Hematopoietic multipotent progenitor cell treated with erythropoietin and hydrocortisone succinate and interleukin-3 and kit ligand, for 8 days (in vitro differentiated cells): ENCODE measurements at regions not wholly inside any gene's neighbourhood (a gene's known extent, or its start where the extent isn't known, plus 50 kb on each side); places are given as distances from the start of the nearest gene placed in this dataset.

Source experiments
- DNase-seq: peaks from one replicate; pipeline ENCODE4 v3.0.0-alpha.2; 2015

DNA sequence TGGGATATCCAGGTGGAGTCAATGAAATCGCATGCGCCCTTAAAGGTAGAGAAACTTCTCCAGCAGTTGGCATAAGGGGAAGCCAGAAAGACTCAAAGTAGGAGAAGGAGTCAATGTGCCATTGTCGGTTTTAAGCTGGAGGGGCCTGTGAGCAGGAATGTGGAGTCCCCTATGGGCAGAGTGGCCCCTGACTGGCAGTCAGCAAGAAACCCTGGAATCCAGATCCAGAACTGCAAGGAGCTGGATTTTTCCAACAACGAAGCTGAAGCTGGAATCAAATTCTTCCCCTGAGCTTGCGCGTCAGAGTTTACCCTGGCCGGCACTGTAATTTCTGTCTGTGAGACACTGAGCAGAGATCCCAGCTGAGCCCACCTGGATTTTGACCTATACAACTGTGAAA lies 315.0 kb downstream of the DHX35 start:
- no peak for DNase-seq

DNA sequence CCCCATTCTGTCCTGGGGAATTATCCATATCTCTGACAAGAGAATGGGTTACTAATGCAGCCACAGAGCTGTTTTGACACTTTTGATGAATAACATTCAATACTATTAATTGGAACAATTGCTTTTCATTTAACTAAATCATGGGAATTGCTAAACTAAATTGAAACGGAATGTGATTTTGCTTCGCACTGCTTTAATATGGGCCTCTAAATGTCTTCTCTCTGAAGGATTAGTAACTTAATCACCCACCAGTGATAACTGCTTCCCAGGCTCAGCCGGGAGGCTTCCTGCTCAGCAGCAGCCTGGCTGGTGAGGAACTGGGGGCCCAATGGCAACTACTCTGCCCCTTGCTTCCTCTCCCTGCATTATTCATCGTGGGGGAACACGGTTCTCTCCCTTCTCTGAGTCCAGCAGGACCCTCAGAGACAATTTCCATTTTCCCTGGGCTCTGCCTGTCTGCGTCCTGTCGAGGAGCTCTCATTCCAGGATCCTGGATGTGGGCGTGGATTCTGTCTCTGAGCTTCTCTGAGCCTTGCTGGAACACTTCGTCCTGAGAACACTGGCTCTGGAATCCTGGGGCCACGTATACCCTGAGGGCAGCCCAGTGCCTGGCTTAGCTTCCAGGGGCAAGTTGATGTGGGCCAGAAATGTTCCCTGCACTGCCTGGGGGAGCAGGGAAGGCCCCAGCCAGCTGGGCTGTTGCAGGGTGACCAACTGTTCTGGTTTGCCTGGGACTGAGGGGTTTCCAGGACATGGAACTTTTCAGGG lies 308.9 kb downstream of the DHX35 start:
- no peak for DNase-seq

DNA sequence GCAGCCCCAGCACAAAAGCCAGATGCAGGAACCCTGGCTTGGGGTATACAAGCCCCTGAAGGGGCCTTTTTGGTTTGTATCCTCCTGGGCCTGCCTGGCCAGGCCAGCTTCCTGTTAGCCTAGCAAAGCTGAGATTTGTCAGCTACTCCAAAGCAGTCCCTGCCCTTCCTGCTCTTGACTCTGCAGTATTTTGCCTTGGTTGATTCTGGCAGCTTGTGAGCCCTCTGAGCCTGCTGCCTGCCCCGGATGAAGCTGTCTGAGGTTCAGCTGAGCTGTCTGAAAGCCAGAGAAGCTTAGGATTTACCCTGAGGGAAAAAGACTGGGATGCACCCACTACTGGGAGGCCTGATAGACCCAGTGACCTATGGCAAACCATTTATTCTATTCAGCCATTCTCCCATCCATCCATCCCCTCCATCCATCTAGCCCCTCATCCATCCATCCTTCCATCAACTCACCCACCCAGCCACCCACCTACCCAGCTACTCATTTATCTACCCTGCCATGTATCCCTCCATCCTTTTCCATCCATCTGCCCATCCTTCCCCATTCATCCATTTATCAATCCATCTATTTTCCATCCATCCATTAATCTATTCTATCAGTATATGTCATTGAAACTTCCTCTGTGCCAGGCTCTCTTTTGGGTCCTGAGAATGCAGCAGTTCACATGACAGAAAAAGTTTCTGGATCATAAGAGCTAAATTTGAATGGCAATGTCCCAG lies 307.5 kb downstream of the DHX35 start:
- DNase-seq, result no peak

DNA sequence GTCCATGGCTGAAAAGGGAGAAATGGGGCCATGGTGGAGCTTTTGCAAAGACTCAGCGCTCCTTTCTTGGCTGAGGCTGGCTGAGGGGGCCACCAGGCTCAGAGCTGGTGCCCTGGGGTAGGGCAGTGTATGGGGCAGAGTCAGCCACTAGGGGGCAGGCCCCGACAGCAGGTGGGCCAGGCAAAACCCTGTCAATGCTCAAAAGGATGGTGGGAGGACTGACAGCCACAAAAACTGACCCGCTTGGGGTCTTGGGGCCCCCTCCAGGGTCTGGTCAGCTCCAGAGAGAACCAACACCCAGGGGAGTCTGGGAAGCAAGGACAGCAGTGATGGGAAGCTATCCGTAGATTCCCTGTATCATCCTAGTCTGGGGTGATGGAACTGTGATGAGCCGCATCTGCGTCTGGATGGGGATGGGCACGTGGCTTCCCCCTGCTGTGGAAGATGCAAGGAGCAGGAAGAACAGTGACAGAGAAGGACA lies 306.9 kb downstream of the DHX35 start:
- peak; percentile 28 for DNase-seq

DNA sequence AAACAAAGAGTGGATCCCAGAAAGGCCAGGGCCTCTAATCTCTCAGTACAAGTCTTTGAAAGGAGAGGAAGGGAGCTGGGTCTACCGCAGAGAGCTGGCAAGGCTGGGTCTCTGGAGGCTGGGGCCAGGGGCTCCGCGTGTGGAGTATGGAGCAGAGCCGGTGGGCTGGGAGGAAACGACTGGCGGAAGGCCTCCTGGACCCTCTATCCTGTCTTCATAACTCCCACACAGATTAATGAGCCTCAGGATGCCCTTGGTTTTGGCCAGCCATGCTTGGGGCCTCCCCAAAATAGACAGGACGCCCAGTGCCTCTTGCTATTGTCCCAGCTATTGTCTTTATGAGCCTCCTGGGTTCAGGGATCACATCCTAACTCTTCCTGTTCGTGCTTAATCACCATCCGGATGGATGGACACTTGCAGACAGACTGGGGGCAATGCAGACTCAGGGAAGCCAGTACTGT lies 306.4 kb downstream of the DHX35 start:
- no peak for DNase-seq

DNA sequence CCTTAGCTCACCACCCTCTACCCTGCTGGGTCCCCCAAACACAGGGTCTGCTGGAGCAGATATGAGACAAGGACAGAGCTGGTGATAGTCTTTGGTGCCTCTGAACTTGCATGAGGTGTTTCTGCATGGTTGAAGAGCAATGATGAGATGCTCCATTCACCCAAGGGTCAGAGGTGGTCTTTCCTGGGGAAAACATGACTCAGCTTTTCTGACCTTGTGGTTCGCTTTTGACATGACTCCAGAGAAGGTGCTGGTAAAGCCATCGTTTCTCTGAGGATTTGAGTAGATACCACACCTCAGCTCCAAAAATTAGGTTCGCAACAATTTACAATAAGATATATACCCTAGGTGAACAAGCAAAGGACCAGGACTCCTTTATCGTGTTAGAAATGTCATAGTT lies 304.8 kb downstream of the DHX35 start:
- no peak for DNase-seq

DNA sequence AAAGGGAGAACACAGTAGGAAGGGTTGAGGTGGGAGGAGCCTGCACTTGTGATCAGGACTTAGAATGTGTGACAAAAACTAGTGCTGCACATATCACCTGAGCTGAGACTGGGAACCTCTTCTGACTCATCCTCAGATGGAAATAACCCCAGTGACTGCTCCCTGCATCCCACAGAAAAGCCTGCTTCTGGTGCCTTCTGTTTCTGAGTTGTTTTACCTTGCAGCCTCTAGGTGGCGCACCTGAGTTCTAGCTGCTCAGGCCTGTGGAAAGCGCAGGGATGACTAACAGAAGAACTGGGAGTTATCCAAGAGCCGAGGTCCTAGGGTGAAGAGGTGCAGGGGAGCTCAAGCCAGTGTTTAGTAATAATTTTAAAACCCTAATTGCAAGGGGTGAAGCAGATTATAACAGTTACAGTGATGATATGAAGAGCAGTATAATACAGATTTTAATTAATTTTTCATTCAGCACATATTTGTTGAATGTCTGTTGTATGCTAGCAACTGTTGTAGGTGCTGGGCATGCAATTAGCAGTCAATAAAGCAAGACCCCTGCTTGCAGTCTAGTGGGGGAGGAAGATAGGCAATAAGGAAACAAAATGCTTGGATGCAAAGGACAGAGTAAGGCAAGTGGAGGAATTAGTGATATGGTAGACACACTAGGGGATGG lies 302.5 kb downstream of the DHX35 start:
- DNase-seq, result peak; percentile 57

DNA sequence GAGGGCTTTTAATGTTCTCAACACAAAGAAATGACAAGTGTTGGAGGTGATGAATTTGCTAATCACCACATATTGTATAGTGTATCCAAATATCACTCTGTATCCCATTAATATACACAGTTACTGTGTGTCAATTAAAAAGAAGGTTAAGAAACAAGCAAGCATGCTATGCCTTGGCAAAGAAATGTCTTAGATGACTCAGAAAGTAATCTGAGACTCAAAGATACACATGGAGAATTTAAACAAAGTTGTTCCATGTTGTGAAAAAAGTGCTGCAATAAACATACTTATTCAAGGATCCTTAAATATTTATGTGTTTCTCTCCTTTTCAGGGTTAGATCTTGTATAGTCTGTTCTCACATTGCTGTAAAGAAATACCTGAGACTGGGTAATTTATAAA lies 300.9 kb downstream of the DHX35 start:
- DNase-seq, result no peak

DNA sequence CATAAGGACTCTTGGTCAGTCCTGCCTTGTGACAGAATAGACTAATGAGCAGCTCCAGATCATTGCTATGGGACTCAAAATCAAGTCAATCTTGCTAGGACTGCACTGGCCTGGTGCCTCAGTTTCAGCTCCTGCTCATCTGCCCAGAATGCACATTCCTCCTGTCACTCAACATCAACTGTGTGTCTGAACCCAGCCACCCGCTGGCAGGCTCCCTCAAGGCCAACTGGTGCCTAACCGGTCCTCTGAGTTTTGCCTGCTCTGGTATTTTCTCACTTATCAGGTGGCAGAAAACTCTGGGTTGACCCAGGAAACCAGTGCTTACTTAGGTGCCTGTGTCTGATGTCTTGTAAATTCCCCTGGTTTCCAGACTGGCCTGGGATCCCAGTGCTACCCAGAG lies 297.7 kb downstream of the DHX35 start:
- no peak for DNase-seq

DNA sequence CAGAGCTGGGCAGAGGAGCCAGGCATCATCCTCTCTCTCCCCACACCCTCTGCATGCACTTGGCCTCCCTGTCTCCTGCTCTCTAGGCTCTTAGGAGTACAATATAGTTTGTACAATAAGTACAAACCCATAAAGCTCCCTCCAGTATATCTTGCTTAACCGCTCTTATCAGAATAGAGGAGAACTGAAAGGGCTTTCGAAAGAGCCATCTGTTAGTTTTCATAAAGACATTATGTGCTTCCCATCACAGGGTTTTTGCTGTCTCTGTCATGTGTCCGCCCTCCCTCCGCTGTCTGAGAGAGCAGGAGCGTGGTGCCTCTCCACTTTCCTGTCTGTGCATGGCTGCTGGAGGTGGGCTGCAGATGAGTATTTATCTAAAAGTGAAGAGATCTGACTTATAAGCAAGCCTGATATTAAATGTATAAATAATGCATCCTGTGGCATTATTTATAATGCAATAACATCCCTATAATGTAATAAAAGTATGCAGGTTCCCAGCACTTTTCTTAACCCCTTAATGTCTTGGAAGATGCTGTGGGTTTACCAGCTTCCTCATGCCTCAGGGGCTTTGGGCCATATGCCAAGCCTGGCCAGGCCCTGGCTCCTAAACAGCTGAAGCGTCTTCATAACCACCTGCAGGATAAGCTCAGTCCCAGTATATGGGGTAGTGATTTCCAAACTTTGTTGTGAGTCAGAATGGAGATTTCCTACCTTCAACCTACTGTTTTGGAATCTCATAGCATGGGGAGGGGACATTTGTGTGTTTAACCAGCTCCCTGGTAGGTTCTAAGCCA lies 297.1 kb downstream of the DHX35 start:
- DNase-seq, result no peak

DNA sequence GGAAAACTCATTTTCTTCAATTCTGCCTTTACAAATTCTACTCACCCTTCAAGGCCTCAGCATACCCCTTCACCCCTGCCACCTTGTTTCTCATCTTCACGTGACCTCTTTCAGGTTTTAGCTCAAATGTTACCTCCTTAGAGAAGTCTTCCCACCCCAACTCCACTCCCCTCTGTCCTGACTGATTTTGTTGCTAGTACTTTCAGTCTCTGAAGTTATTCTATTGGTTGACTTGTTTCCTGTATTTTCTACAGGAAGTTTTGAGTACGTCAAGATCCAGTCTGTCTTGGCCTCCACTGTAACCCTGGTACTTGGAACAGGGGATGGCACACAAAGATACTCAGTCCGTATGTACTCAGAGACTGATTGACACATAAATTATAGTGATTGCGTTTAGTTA lies 296.1 kb downstream of the DHX35 start:
- DNase-seq, result no peak

DNA sequence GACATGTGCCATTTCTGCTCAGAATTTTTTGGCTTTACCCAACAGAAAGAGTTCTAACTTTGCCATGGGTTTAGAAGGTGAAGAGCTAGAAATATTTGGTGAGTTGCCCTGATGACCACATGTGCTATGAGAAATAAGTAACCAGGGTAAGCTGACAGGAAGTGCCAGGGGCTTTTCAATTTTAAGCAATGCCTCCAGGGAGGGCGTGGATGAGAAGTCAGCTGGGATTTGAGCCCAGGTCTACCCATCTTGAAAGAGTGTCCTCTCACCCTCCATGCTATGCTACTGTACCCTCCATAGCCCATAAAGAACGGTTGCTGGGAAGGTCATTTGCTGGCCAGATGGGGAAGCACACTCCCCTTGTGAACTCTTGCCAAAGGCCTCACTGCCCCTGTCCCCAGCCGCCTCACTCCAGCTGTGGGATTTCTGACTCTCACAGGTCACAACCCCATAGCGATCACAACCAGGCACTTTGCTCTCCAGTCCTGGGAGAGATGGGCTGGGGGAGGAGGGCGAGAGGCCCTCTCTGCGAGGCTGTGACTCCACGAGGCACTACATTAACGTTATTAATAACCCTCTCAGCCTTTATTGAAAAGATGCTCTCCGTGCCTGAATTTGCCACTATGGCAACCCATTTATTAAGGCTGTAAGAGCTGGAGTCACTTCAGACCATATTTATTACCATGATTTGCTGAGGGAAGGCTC lies 291.1 kb downstream of the DHX35 start:
- no peak for DNase-seq

DNA sequence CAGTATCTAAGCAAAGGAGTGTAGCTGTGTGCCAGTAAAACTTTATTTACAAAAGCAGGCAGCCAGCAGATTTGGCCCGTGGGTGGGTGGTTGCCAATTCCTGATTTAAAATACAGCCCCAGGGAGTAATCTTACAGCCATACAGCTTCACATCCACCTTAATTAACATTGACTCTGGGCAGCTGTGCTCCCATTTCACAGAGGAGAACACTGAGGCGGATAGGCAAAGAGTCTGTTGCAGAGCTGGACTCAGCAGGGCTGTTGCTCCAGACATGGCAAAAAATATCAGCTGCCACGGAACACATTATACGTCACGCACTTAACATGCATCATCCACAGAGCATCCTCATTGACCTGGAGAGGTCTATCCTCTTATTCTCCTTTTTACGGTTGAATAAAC lies 289.9 kb downstream of the DHX35 start:
- DNase-seq, result no peak

DNA sequence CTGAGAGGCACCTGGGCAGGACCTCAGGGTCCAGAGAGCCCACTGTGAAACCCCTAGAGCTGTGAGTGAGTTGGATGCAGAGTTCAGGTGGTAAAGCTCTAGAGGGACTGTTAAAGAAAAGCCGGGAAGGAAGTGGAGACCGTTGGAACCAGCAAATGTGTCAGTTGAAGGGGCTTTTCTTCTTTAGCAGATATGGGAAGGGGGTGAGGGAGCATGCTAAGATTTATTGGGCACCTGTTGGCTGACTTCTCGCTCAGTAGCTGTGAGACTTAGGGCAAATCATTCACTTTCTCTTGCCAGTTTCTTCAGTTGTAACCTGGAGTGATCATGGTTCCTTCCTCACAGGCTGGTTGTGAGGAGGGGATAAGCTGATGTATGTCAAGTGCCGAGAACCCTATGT lies 287.7 kb downstream of the DHX35 start:
- DNase-seq, result no peak

DNA sequence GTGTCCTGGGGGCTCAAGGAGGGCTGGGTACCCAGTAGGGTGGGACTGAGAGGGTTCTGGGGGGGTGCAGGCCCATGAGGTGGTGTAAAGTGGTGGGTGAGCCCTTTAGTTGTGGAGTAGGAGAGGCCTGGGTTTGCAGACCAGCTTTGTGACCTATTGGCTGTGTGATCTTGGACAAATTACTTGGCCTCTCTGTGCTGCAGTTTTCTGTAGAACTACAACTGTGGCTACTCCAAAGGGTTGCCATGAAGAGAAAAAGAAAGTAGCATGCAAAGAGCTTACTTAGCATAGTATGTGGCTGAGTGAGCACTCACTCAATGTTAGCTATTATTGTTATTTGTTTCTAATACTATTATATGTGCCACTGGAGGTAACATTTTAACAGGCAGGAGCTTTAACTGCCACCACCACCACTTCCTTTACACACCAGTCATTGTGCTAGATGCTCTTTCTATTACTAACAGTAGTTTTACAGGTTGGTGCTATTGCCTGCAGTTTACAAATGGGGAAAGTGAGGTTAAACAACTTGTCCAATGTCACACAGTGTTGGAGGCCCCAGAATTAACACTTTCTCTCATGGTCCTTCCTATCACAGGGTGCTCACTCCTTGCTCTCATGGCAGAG lies 286.8 kb downstream of the DHX35 start:
- no peak for DNase-seq

DNA sequence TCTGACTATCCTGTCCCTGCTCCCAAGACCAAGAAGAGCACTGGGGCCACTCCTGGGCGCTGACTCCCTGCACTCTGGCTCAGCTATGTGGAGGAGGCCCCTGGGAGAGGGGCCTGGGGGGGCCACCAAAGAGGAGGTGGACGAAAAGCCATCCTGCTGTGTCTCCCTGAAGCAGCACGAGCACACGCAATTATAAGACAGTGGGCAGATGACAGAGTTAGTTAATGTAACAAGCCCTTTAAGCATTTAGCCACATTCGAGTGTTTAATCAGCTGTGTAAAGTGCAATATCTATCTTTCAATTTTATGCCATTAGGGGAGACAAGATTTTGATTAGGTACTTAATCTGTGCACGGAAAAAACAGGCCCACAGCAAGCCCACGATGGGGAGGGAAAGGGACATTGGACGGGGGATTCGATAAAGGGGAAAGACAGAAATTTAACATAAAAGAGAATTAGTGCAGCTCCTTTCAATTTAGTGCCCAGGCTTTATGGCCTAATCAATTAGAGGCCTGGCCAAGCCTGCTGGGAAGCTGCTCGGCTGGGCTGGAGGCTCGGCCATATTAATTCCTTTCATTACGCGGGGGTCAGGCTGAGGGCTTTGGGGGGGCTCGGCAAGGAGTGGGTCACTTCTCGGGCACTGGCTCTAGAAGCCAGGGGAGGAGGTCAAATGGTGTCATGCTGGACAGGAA lies 286.2 kb downstream of the DHX35 start:
- DNase-seq, result no peak

DNA sequence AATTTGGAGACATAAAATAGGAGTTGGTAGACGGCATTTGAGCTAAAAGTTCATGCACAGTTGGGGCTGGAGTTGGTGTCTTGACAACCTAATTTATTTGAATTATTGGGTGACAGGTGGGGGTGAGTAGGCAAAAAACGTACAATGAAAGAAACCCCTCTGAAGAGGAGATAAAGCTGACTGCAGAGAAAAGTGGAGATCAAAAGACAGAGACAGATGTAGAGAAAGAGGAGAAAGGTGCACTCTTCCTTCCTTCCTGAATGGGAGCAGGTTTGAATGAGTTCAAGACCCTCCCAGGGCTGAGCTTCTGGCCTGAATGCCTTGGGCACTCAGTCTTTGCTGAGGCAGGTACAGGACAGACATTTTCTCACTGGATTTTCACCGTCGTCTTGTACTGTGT lies 284.3 kb downstream of the DHX35 start:
- no peak for DNase-seq

DNA sequence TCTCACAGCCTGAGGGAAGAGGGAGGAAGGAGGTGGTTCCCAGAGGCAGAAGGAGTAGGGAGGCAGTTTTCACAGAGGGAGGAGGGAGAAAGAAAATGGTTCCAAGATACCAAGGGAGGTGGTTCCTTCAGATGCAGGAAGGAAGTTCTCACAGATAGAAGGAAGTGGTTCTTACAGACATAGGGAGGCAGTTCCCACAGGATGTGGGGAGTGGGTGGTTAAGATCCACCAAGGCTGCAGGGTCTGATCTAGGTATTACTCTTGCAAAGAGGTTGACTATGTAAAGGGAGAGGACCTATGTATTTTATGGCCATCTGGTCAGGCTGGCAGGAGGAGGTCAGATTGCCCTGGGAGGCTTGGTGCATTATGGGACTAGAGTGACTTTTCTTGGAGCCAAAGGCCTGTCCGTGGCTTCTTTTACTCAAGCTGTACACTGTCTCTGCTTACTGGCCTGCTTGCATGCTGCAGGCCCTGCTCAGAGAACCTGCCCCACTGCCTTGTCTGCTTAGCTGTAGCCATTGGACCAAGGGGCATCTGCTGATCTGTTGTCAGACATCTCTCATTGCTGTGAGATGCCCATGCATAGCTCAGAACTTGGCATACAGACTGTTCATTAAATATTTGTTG lies 283.7 kb downstream of the DHX35 start:
- no peak for DNase-seq

DNA sequence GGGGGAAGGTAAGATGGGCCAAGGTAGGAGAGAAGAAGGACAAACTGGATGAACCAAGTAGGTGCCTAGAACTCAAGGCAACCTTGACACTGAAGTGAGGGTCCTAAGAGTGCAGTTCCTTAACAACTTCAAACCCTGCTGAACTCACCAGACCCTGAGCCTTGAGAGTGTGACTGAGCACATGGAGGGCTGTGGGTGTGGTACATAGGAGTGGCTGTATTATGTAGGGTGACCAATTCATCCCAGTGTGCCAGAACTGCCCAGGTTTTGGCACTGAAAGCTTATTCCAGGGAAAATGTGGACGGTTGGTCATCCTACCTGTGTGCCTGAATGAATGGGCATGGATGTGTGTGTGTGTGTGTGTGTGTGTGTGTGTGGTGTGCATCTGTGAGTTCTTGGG lies 281.8 kb downstream of the DHX35 start:
- DNase-seq, result no peak

DNA sequence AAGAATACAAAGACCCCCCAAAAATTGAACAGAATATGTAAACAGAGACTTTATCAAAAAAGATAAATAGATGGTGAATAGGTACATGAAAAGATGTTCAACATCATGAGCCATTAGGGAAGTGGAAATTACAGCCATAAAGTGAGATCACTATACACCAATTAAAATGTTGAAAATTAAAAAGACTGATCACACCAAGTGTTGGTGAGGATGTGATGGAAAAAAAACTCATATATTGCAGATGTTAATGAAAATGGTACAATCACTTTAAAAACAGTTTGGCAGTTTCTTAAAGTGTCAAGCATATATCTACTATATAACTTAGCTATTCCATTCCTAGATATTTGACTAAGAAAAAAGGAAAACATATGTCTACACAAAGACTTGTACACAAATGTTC lies 280.5 kb downstream of the DHX35 start:
- no peak for DNase-seq
